ENCODE measurements at regions not wholly inside any gene's neighbourhood (a gene's known extent, or its start where the extent isn't known, plus 50 kb on each side); places are given as distances from the start of the nearest gene placed in this dataset.
"Not testable (repeated sequence)": the region's sequence is repeated elsewhere in the genome, so short reads cannot be mapped to it uniquely, and the experiment has no call there.

- not testable (repeated sequence) for TF ChIP-seq POLR2A (IDR thresholded peaks at IDR 0.05; ENCODE audit: low read length); GATA1 (IDR thresholded peaks at IDR 0.05; ENCODE audit: low read depth, low read length)
Observed at GRCh38 chr3:34090379-34090778, 291.9 kb downstream of the PDCD6IP start.
